ENCODE measurements at regions not wholly inside any gene's neighbourhood (a gene's known extent, or its start where the extent isn't known, plus 50 kb on each side); places are given as distances from the start of the nearest gene placed in this dataset.

- no peaks in the 10 kb centered on the region for H3K36me3 ChIP-seq (ENCODE audit: insufficient read depth, low read length)
- H3K9me3 ChIP-seq (ENCODE audit: control insufficient read depth, insufficient read depth, low read length) = no peaks in the 10 kb centered on the region
- H3K4me1 ChIP-seq (ENCODE audit: insufficient read depth, low read length) = no peaks in the 10 kb centered on the region
- no peak overlapping the region for H3K9ac ChIP-seq (ENCODE audit: low read depth, low read length)
Measured at GRCh38 chr1:166338105-166338504, 171.3 kb upstream of the FAM78B start.

- no peak overlapping the region for H3K9ac ChIP-seq (ENCODE audit: low read depth, low read length)
- H3K9me3 ChIP-seq (ENCODE audit: control insufficient read depth, insufficient read depth, low read length) = no peaks in the 10 kb centered on the region
- no peaks in the 10 kb centered on the region for H3K36me3 ChIP-seq (ENCODE audit: insufficient read depth, low read length)
- no peaks in the 10 kb centered on the region for H3K4me1 ChIP-seq (ENCODE audit: insufficient read depth, low read length)
Measured at GRCh38 chr1:166340709-166341108, 173.9 kb upstream of the FAM78B start.

DNA sequence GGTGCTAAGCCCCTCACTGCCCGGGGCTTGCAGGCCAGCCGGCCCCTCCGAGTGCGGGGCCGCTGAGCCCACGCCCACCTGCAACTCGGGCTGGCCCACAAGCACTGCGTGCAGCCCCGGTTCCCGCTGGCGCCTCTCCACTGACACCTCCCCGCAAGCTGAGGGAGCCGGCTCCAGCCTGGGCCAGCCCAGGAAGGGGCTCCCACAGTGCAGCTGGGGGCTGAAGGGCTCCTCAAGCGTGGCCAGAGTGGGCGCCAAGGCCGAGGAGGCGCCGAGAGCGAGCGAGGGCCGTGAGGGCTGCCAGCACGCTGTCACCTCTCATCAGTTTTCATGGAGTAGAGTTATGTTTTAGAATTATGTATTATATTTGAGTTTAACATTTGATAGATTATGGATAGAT is 176.5 kb upstream of the FAM78B start:
- Histone ChIP-seq H3K9me3 (ENCODE audit: control insufficient read depth, insufficient read depth, low read length) (no peaks in the 10 kb centered on the region), H3K9ac (ENCODE audit: low read depth, low read length) (no peak overlapping the region), H3K4me1 (ENCODE audit: insufficient read depth, low read length) (no peaks in the 10 kb centered on the region), H3K36me3 (ENCODE audit: insufficient read depth, low read length) (no peaks in the 10 kb centered on the region)

GRCh38 chr1:166350490-166350889 is 183.7 kb upstream of the FAM78B start:
- no peaks in the 10 kb centered on the region for H3K36me3 ChIP-seq (ENCODE audit: insufficient read depth, low read length)
- H3K9me3 ChIP-seq (ENCODE audit: control insufficient read depth, insufficient read depth, low read length) = no peaks in the 10 kb centered on the region
- H3K4me1 ChIP-seq (ENCODE audit: insufficient read depth, low read length) = no peaks in the 10 kb centered on the region
- no peak overlapping the region for H3K9ac ChIP-seq (ENCODE audit: low read depth, low read length)

- Histone ChIP-seq H3K36me3 (ENCODE audit: insufficient read depth, low read length) (no peaks in the 10 kb centered on the region), H3K9ac (ENCODE audit: low read depth, low read length) (no peak overlapping the region), H3K9me3 (ENCODE audit: control insufficient read depth, insufficient read depth, low read length) (no peaks in the 10 kb centered on the region), H3K4me1 (ENCODE audit: insufficient read depth, low read length) (no peaks in the 10 kb centered on the region)
Measured at GRCh38 chr1:166351676-166352075, 184.9 kb upstream of the FAM78B start.

DNA sequence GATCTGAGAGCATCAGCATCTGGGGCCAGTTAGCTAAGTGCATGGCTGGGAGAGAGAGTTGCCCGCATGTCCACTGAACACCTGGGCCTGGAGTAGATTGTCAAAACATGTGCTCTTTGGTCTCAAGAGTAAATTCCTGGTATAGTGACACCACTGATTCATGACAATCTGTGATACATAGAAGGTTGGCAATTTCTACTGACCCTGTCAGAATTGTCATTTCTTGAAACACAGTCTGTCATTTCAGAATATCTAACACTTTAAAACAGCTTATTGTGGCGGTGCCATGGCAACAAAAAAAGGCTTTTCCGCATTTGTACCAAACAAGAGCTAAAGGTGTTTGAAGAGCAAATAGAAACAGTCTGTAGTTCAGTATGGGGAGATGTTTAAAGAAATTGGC is 186.4 kb upstream of the FAM78B start:
- H3K9ac ChIP-seq (ENCODE audit: low read depth, low read length) = no peak overlapping the region
- H3K4me1 ChIP-seq (ENCODE audit: insufficient read depth, low read length) = no peaks in the 10 kb centered on the region
- H3K9me3 ChIP-seq (ENCODE audit: control insufficient read depth, insufficient read depth, low read length) = no peaks in the 10 kb centered on the region
- H3K36me3 ChIP-seq (ENCODE audit: insufficient read depth, low read length) = no peaks in the 10 kb centered on the region

DNA sequence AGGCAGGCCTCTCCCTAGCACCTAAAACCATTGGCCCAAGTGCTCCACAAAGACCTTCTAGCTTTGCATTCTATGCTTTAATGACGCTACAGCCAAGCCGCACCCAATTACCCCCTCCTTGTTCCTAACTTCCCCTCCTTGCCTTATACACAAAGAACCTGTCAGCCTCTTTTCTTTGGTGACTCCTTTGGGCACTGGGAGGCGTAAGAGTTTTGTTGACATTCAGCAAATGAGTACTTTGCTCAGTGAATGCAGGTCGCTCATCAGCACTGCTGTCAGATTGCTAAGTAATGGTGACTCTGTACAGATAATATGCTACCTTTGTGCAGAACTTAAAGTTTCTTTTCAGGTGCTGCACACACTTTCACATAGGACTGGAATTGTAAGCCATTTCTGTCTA is 187.6 kb upstream of the FAM78B start:
- Histone ChIP-seq H3K36me3 (ENCODE audit: insufficient read depth, low read length) (no peaks in the 10 kb centered on the region), H3K9me3 (ENCODE audit: control insufficient read depth, insufficient read depth, low read length) (no peaks in the 10 kb centered on the region), H3K9ac (ENCODE audit: low read depth, low read length) (no peak overlapping the region), H3K4me1 (ENCODE audit: insufficient read depth, low read length) (no peaks in the 10 kb centered on the region)

GRCh38 chr1:166365081-166365480 is 198.3 kb upstream of the FAM78B start:
- H3K9ac ChIP-seq (ENCODE audit: low read depth, low read length) = no peak overlapping the region
- H3K4me1 ChIP-seq (ENCODE audit: insufficient read depth, low read length) = no peaks in the 10 kb centered on the region
- no peaks in the 10 kb centered on the region for H3K9me3 ChIP-seq (ENCODE audit: control insufficient read depth, insufficient read depth, low read length)
- H3K36me3 ChIP-seq (ENCODE audit: insufficient read depth, low read length) = no peaks in the 10 kb centered on the region

DNA sequence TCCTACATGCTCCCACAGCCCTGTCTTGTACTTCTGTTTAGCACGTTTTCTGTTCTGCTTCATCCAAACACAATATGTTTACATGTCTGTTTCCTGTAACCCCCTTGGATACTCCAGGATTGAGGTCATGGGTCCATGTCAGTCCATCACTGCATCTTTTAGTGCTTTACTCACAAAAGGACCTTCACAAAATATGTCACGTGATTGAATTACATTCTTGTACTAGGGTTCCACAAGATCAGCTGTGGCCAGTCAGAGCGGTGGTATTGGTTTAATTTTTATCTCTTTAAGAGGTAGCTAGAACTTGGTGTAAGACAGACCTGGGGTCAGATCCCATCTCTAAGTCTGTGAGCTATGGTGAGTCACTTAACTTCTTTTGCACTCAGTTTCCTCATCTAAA is 201.2 kb upstream of the FAM78B start:
- H3K4me1 ChIP-seq (ENCODE audit: insufficient read depth, low read length) = no peaks in the 10 kb centered on the region
- H3K9me3 ChIP-seq (ENCODE audit: control insufficient read depth, insufficient read depth, low read length) = no peaks in the 10 kb centered on the region
- no peak overlapping the region for H3K9ac ChIP-seq (ENCODE audit: low read depth, low read length)
- H3K36me3 ChIP-seq (ENCODE audit: insufficient read depth, low read length) = no peaks in the 10 kb centered on the region

- Histone ChIP-seq H3K4me1 (ENCODE audit: insufficient read depth, low read length) (0 out of 2 replicates have a peak, but pooled peaks cover 6% of the 10 kb centered on the region), H3K9me3 (ENCODE audit: control insufficient read depth, insufficient read depth, low read length) (no peaks in the 10 kb centered on the region), H3K36me3 (ENCODE audit: insufficient read depth, low read length) (no peaks in the 10 kb centered on the region), H3K9ac (ENCODE audit: low read depth, low read length) (no peak overlapping the region)
Measured at GRCh38 chr1:166377896-166378295, 211.1 kb upstream of the FAM78B start.

- Histone ChIP-seq H3K9me3 (ENCODE audit: control insufficient read depth, insufficient read depth, low read length) (no peaks in the 10 kb centered on the region), H3K4me1 (ENCODE audit: insufficient read depth, low read length) (0 out of 2 replicates have a peak, but pooled peaks cover 6% of the 10 kb centered on the region), H3K36me3 (ENCODE audit: insufficient read depth, low read length) (no peaks in the 10 kb centered on the region), H3K9ac (ENCODE audit: low read depth, low read length) (no peak overlapping the region)
Measured at GRCh38 chr1:166378805-166379204, 212.0 kb upstream of the FAM78B start.

DNA sequence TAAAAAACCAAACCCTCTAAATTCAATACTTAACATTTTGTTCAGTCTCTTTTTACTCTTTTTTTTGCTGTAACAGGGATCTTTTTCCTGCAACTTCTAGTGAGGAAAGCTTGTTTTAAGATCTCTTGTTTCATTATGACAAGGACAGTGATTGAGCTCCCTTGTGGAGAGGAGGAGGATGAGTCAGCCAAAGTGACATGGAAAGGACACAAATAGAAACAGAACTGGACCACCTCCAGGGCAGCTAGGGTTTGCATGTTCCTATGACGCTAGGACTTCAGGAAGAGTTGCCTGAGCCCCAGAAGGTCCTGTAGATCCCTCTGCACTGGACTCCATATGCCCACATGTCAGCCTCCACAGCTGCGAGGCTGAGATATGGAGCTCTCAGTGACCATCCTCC is 212.6 kb upstream of the FAM78B start:
- H3K4me1 ChIP-seq (ENCODE audit: insufficient read depth, low read length) = 0 out of 2 replicates have a peak, but pooled peaks cover 6% of the 10 kb centered on the region
- no peaks in the 10 kb centered on the region for H3K9me3 ChIP-seq (ENCODE audit: control insufficient read depth, insufficient read depth, low read length)
- H3K9ac ChIP-seq (ENCODE audit: low read depth, low read length) = no peak overlapping the region
- H3K36me3 ChIP-seq (ENCODE audit: insufficient read depth, low read length) = no peaks in the 10 kb centered on the region

DNA sequence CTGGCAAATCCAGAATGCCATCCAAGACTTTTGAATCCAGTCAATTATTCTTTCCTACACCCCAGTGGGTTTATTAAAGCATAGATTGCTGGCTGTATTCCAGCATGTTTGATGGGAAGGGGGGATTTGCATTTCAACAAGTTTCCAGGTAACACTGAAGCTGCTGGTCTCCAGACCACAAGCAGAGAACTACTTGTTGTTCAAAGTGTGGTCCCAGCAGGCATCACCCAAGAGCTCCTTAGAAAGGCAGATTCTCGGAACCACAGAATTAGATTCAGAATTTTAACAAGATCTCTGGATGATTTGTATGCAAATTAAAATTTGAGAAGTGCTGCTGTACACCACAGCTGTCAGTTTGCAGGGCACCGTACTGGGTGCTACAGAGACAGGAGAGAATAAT is 216.3 kb upstream of the FAM78B start:
- 0 out of 2 replicates have a peak, but pooled peaks cover 6% of the 10 kb centered on the region for H3K4me1 ChIP-seq (ENCODE audit: insufficient read depth, low read length)
- H3K36me3 ChIP-seq (ENCODE audit: insufficient read depth, low read length) = no peaks in the 10 kb centered on the region
- no peak overlapping the region for H3K9ac ChIP-seq (ENCODE audit: low read depth, low read length)
- H3K9me3 ChIP-seq (ENCODE audit: control insufficient read depth, insufficient read depth, low read length) = no peaks in the 10 kb centered on the region

DNA sequence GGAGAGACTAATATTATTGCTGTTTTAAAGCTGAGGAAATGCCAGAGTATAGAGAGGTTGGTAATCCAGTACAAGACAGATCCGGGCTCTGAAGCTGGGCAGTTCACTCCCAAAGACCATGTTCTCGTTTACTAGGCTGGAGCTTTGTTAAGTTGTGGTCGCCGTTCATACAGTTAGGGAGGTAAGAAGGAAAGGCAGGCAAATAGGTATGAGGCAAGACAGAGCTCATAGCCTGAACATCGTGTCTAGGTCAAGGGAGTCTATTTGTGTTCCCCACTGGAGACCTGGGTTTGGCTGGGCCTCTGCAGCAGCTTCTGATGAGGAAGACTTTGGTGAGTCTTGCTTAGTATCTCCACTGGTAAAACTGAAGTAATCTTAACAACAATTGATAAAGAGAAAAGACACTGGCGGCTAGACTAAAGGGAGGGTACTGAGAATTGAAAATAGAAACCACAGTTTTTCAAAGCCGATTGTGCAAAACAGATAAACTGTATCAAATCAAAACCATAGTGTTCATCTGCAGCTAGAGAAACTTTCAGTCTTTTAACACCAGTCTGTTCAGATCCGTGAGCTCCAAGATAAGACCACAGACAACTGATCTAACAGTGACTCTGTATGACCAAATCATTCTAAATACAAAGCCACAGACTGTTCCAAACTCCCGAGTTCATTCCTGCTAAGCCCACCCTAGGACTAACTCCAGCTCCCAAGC is 217.0 kb upstream of the FAM78B start:
- H3K9me3 ChIP-seq (ENCODE audit: control insufficient read depth, insufficient read depth, low read length) = no peaks in the 10 kb centered on the region
- H3K9ac ChIP-seq (ENCODE audit: low read depth, low read length) = no peak overlapping the region
- 0 out of 2 replicates have a peak, but pooled peaks cover 2% of the 10 kb centered on the region for H3K4me1 ChIP-seq (ENCODE audit: insufficient read depth, low read length)
- no peaks in the 10 kb centered on the region for H3K36me3 ChIP-seq (ENCODE audit: insufficient read depth, low read length)

- H3K36me3 ChIP-seq (ENCODE audit: insufficient read depth, low read length) = no peaks in the 10 kb centered on the region
- no peaks in the 10 kb centered on the region for H3K9me3 ChIP-seq (ENCODE audit: control insufficient read depth, insufficient read depth, low read length)
- no peak overlapping the region for H3K9ac ChIP-seq (ENCODE audit: low read depth, low read length)
- no peaks in the 10 kb centered on the region for H3K4me1 ChIP-seq (ENCODE audit: insufficient read depth, low read length)
Measured at GRCh38 chr1:166384948-166385347, 218.1 kb upstream of the FAM78B start.
